Stimulated activated CD8-positive, alpha-beta memory T cell treated with anti-CD3 and anti-CD28 coated beads, Interleukin-7, amount 100 ng/mL, for 48 hours (primary cell): ENCODE measurements at regions not wholly inside any gene's neighbourhood (a gene's known extent, or its start where the extent isn't known, plus 50 kb on each side); places are given as distances from the start of the nearest gene placed in this dataset.

Experiments
- DNase-seq, 2 donors: peaks; one replicate each; pipeline ENCODE4 v3.0.0-alpha.2; 2020; ENCODE audit warnings: low read depth in 1 of 2; ENCODE audit errors: extremely low read depth in 1 of 2

DNA sequence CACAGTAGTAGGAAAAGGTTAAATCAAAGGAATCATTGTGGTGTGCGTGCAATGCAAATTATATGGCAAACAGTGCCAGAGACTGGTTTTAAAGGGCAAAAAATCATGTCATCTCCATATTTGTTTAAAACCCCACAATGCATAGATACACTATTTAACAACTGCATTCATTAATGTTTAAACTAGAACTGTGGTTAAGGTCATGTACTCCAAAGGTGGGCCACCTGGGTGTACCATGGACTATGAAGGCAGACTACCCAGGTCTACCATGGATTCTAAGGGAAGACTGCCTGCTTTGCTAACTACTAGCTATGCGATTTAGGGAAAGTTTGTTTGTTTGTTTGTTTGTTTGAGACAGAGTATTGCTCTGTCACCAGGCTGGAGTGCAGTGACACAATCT, 356.3 kb downstream of the ZEB2 start:
- DNase-seq, result no peak

DNA sequence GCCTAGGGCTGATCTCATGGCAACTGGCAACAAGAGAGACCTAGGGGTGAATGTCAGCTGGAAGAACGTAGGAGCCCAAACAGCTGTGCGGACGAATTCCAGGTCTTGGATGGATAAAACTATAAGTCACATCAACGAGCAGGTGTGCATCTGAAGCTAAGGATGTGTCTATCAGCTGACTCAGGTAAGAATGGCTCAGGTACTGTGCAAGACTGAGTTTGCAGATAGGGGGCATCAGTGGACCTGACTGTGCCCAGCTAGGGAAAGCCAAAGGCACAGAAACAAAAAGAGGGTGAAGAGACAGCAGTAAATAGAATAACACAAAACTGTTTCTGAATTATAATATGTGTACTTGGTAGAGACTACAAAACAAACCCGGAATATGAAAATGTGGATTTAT, 357.3 kb downstream of the ZEB2 start:
- DNase-seq, result no peak

DNA sequence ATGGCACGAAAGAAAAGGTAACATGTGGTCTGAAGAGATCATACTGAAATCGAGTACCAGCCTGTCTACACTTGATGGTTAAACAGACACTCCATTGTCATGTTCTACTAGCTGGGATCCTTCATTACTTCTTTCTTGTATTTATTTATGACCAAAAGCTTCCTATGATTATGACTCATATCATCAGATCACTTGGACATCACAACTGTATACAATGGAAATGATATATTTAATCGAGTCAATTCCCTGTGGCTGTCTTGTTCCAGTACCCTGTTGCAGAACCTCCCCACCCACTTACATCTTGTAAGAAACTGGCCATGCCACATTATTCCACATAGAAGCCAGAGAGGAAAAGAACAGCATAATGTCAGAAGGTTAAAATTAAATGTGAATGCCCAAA, 358.9 kb downstream of the ZEB2 start:
- DNase-seq, result no peak

DNA sequence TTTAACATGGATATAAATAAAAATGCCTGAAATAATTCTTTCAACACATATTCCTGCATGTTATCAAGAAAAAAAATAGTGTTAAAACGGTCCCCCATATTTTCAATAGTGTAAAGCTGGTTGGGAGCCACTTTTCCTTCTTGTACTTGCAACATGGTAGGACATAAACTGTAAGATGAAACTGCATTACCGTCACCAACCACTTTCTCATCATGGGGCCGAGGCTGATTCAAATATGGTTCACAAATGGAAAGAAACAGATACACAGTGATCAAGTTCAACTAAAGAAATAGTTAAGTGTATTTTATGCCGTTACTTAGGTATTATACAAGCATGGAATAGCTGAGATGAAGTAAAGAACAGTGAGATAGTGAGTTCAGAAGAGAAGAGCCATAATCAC, 360.7 kb downstream of the ZEB2 start:
- DNase-seq, result no peak

DNA sequence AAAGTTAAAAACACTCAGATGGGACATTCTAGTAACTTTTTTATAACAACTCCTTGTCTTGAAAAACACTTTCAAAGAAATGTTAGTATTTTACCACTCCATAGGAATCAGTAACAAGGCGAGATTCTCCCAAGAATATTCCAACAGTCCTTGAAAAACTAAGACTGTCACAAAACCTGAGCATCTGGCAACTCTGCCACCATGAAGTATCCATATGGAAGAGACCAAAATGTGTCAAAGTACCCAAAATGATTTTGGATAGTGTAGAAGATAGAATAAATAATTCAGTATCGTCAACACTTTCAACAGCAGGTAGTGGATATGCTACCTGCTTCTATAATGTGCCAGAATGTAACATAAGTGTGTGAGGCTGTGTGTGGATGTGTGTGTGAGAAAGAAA, 361.8 kb downstream of the ZEB2 start:
- no peak for DNase-seq

DNA sequence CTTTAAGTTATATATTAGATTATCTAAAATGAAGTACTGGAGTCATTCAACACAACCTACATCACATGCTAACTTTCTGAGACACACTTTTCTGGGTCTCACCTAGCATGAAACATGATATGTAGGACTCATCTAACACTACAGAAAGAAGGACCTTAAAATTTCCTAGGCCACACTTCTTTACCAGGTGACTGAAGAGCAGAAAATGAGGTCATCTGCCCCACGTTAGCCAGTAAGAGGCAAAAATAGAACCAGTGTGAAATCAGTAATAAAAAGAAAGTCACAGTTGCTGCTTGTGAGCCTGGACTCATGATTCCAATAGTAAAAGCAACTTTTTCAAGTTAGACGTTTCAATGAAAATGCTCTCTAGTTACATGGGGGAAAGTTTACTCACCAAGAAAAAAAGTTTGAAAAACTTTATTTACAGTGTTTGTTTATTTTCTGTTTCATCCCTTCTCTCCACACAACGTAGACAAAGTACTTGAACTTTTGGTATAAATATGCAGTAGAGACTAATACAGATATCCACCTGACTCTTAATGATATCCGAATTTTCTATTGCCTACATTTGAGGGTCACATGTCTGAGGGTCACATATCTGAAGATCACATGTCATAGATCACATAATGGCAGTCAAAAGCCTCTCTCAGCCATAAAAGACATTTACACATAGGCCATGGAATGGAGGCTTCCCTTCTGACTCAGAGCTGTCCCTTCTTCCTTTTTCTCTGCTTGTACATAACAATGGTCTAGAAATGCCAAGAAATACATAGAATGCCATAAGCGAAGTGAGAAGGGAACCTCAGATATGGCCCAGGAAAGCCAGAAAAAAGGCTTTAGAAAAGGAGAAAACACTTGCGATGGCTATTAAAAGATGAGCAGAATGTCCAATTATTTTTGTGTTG, 362.9 kb downstream of the ZEB2 start:
- DNase-seq, result no peak

DNA sequence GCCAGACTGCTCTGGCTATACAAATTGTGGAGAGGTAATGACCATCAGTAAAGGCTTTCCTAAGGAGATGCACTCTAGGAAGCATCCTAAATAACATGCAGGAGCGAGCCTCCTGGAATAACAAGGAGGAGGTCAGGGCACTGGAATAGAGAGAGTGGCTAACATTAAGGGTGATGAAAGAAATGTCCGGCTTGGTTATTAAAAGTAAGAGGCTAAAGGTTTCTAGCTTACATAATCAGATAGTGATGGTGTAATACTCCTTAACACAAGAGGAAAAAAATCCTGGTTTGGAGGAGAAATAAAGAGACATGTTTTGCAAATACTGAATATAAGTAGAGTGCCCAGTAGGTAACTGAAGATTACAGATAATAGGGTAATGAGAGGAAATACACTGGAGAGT, 365.7 kb downstream of the ZEB2 start:
- DNase-seq, result no peak

DNA sequence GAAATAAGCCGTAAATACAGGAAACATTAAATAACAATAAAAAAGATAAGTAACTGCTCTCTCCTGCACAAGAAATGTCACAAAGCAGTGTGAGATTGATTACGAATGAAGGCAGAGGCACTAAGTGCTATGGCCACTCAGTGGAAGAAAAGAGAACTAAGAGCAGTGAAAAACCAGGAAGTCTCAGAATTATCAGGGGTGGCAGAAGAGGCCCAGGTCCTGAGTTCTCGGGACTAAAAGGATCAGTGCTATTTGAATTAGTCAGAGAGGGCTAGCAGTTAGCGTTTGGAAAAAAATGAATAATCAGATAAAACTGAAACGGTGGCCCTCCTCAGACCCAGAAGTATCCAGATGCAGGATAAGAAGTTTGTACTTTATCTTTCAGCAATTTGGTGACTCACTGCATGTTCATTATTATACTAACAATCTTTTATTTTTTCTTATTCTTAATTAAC, 367.1 kb downstream of the ZEB2 start:
- DNase-seq, result no peak

DNA sequence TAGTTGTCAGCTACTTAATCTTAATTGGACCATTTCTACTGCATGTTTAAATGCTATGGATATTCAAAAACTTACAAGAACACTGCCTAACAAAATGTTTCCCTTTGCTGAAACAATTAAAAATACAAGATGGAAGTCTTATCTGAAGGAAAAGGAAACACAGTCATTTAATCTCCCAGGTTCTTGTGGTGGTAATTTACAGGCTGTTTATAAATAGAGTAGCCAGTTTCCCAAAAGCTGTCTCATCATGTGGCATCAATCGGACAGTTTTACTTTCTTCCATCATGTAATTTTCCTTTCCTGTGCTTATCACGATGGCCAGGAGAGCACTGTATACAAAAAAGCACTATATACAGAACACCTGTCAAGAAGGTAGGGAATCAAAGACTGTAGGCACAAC, 368.1 kb downstream of the ZEB2 start:
- DNase-seq, result no peak

DNA sequence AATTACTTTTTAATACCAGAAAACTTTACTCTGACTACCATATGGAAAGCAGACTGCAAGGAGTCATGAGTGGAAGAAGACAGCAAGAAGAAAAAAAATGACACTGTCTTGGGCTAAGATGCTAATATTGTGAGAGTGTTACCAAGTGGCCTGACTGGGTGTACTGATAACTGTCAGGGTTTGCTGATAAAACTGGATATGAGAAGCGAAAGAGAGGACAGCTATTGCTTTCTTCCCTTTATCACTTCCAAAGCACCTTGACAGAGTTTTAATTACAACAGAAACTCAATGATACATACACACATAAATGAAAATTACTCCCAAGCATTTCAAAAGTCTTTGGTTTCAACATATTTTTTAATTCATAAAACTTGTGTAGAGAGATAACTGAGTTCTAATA, 368.5 kb downstream of the ZEB2 start:
- no peak for DNase-seq

DNA sequence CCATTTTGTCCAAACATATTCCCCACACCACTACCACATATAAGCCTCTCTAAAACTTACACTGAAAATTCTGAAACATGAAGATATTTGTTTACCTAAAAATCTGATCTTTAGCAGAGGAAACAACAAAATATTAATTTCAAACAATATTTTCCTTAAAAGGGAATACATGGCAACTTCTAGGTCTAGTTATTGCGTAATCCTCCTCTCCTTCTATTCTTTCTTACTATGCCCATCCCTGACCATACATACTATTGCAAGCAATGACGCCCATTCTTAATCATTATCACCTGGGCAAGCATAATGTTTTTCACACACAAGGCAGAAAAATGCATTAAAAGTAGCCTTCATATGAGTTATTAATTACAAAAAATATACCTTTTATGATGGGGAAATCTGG, 372.6 kb downstream of the ZEB2 start:
- DNase-seq, result no peak

DNA sequence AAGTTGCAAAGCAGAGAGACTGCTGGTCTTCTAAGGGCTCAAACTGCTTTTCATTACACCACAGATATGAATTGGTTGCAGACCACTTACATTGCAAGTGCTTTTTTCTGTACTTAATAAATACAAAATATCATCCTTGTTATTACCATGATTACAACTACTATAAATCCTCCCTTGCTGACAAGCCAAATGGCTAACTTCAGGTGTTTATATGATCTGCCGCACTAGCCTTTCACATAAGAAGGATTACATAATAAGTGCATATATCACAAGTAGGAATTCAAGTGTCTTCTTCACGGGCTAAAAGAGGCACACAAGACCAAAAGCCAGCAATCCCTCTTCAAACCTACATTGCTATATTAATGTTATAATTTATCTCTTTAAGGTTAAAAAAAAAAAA, 373.0 kb downstream of the ZEB2 start:
- DNase-seq, result no peak

DNA sequence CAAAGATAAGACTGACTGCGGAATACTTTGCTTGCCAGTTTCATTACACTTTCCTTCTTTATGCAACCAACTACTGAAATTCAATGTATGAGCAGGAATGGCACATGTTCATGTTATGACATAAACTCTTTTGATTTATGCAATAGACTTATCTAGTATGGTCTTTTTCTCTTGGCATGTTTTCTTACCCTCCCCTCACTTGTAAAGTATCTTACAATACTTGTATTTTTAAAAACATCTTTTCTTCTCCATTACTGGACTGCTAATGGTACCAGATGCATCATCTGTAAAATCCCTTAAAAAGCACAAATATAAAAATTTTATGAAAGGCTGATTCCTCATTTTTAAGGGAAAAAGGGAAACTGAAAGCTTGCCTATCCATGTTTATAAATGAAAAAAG, 373.8 kb downstream of the ZEB2 start:
- no peak for DNase-seq

DNA sequence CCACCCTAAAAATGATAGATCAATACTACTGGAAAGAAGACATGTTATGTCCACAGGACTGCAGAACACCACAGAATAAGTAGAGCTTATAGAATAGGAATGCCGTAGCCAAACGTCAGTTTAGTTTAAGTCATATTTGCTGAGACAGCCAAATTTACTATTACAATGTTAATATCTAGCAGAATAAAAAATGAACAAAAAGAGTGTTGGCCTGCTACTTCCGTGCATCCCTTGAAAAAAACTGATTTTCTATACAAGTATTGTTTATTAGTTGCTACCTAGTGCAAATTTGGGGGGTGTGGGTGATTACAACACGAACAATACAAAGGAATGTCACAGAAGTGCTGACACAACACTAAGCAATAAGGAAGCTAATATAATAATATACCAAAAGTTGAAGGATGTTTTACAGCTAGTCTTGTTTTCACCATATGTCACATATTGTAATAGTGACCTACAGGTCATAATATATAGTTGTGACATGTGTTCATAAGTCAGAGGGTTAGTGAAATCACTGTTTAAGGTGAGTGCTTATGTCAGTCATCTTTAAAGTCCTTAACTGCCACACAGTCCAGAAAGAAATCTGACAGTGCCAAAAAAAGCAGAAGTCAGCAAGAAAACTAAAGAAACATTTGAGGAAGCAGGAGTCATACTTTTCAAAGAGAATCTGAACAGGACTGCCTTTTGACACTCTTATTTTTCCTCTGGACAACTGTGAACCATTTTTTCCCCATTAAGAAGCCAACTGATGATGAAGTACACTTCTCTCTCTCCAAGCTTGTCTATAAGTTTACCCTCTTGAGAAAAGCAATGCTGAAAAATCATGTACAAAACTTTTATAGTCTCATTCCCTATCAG, 376.4 kb downstream of the ZEB2 start:
- DNase-seq, result no peak

DNA sequence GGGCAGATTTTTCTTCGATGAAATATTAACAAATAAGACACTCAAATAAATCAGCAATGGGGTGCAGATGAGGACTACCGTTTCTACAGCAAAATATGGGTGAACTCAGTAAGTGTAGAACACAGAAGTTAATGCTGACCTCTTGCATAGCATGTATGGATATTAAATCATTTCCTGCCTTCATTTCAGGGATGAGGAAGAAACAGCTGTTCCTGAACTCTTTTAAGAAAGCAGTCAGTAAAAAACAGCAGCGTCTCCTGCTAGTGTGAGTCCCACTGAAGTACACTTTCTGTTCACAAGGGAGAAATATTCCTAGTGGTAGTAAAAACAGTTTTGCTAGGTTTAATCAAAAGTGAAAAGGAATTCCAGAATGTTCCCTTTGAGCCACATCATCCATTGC, 379.0 kb downstream of the ZEB2 start:
- DNase-seq, result no peak

DNA sequence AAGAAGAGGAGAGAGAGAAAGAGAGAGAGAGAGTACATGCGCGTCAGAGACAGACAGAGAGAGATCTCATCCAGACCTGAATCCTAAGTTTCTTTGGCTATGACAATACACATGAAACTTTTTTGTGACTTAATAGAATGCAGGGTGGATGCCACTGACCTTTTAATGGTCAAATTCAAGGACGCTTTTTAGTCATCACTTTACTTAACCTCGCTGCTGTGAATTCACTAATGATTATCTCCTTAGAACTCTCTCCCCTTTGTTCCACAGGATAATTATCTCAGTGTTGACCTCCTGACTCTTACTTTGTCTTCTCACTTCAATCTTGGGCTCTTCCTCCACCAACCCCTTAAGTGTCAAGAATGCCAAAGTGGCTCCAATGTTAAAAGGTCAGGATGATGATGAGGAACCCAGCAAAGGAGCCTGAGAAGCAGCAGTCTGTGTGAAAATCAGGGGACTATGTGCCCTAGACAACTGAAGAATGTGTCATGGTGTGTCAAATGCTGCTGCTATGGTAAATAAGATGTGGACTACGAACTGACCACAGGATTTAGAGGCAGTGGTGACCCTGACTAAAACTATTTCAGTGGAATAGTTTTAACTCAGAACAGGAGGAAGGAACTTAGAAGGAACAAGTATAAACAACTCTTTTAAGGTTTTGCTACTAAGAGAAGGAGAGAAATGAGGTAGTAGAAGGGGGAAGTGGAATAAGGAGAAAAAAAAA, 382.1 kb downstream of the ZEB2 start:
- no peak for DNase-seq

DNA sequence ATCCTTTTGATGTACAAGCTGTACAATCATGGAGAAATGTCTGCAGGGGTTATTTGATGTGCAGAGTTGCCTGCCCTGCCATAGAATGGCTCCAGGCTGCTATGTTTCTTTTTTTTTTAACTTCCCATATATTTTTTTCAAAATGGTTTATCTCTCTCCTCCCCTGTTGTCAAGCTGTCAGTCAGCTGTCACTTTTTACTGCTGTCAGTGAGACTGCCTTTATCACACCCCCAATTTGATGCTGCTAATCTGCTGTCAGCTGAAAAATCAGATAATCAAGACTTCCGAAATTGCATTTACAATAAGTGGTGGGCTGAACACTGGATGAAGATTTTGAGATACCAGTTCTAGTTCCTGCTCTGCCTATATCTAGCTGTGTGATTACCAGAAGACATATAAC, 382.6 kb downstream of the ZEB2 start:
- no peak for DNase-seq

DNA sequence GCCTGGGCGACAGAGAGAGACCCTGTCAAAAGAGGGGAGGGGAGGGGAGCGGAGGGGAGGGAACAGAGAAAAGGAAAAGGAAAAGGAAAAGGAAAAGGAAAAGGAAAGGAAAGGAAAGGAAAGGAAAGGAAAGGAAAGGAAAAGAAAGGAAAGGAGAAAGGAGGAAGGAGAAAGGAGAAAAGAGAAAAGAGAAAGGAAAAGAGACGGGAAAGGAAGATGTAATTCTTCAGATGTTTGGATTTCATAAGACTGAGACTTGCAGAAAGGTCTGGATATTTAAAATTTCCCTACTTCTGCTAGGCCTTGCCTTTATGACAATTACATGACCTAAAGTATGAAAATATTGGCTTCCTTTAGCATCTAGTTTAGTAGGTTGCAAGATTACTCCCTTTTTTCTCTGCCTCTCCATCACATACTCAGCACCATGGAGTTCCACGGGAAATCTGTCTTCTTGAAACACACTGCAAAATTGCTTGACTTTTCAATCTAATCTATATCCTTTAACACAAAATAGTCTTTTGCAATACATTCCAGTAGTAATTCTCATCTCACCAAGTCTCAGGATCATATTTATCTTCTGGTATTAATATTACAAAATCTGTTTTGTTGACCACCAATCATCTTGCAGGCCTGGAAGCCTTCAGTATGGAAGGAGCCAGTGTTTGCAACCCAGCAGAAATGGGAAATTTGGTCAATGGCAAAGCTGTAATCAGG, 383.5 kb downstream of the ZEB2 start:
- no peak for DNase-seq

DNA sequence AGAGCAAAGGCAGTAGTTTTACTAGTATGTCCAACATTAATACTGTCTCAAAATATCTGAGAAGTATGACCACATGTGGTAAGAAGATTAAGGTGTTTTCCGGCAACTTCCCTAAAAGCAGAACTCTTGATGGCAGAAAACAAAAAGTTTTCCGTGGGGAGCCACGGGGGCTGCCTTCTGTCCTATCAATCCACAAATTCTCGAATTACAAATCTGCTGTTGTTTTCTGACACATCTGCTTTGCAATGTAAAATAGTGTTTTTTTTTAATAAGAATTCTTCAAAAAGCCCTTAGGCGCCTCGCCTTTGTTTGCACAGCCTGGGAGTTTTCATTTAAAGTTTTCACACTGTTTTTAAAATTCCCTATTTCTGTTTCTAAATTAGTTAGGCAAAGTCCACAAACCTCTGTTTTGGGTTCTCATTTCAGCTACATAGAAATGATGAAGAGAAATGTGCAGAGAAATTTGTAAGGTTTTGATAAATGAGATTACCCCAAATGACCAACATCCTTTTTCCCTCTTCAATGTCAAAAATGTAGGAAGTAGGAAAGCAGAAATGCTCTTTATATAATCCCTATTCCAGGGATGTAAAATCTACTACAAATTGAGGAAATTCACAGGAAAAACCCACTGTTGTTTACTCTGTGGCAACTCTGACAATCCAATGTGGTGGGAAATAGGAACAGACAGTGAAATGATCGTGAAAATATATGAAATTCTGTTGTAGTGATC, 385.8 kb downstream of the ZEB2 start:
- DNase-seq, result no peak

DNA sequence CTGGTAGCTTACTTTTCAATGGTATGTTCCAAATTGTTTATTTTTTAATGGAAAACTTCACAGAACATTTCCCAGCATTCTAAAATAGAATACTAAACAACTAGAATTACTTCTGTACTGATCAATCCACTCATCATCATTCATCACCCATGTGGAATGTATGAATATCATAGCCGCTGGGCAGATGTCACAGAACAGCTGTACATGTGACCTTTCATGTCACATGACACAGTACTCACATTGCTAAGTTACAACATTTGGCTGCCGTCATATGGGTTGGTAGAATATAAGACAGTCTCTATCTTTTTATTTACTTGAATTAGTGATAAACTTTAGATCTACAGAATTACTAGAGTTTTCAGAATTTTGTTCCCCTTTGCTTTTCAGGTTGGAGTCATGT, 387.6 kb downstream of the ZEB2 start:
- DNase-seq, result no peak
